GM18520 (cell line): ENCODE measurements at regions not wholly inside any gene's neighbourhood (a gene's known extent, or its start where the extent isn't known, plus 50 kb on each side); places are given as distances from the start of the nearest gene placed in this dataset.

Experiments
- ATAC-seq: cut with Tn5 transposase; IDR thresholded peaks from one replicate; pipeline ENCODE4 v1.9.1; 2021; ENCODE audit not compliant: unreplicated experiment

- ATAC-seq, result no peak
Measured at GRCh38 chr3:69445498-69445897, 59.6 kb upstream of the FRMD4B start.

GRCh38 chr3:69445024-69445423 is 59.1 kb upstream of the FRMD4B start:
- ATAC-seq, result no peak

GRCh38 chr3:69443457-69443920 is 57.6 kb upstream of the FRMD4B start:
- ATAC-seq, result no peak

- peak; percentile 47 for ATAC-seq
Measured at GRCh38 chr3:69442771-69443311, 57.0 kb upstream of the FRMD4B start.

- no peak for ATAC-seq
Measured at GRCh38 chr3:69441732-69442131, 55.8 kb upstream of the FRMD4B start.

- no peak for ATAC-seq
Measured at GRCh38 chr3:69441040-69441439, 55.2 kb upstream of the FRMD4B start.

GRCh38 chr3:69439643-69440270 is 53.9 kb upstream of the FRMD4B start:
- no peak for ATAC-seq

GRCh38 chr3:69438476-69438875 is 52.6 kb upstream of the FRMD4B start:
- ATAC-seq, result no peak

- ATAC-seq, result peak; percentile 40
Measured at GRCh38 chr3:69435274-69436265, 49.7 kb upstream of the FRMD4B start.
